ENCODE measurements at regions not wholly inside any gene's neighbourhood (a gene's known extent, or its start where the extent isn't known, plus 50 kb on each side); places are given as distances from the start of the nearest gene placed in this dataset.

DNA sequence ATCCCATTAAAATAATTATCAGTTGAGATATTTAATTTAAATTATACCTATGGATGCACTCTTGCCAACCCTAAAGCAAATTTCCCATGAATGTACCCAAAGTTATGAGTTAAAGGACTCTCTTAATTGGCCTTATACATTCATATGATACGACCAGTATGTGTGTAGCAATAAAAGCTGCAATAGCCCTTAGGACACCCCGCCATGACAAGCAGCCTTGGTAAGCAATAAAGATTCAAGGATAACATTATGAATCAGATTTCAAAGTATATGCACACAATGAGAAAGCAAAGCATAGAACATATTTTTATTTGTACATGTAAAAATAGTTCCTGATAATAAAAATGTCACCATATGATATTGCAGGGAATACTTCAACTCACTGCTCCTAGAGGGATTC is 1699.3 kb upstream of the CDH9 start:
- no peak for DNase-seq (ENCODE audit: low spot score)
- Mint-ChIP-seq H3K4me3 (ENCODE audit: unreplicated experiment) (no peak overlapping the region), H3K27ac (ENCODE audit: unreplicated experiment) (no peak overlapping the region), H3K36me3 (ENCODE audit: low read depth) (no peaks in the 10 kb centered on the region), H3K27me3 (ENCODE audit: low read depth) (peaks cover 5% of the 10 kb centered on the region), H3K4me1 (ENCODE audit: low read depth) (no peaks in the 10 kb centered on the region), H3K9me3 (ENCODE audit: low read depth) (no peaks in the 10 kb centered on the region)
- no peak for TF ChIP-seq CTCF (IDR thresholded peaks at IDR 0.05)

DNA sequence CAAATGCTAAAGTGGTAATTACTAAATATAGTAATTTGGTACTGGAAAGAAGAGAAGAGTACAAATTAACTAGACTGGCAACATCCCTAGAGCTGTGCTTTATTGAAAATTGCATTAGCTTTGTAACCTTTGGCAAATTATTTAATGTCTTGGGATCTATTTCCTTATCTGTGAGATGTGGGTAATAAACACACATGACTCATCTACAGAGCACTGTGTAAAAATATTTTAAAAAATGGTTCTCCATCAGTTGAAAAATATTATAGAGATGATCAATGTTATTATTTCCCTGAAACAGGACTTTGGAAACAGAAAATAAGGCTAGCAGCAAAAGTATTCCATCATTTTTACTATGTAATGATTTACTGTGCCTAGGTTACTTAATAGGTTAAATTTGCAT is 1698.8 kb upstream of the CDH9 start:
- Mint-ChIP-seq H3K9me3 (ENCODE audit: low read depth) (no peaks in the 10 kb centered on the region), H3K36me3 (ENCODE audit: low read depth) (no peaks in the 10 kb centered on the region), H3K27ac (ENCODE audit: unreplicated experiment) (no peak overlapping the region), H3K4me1 (ENCODE audit: low read depth) (no peaks in the 10 kb centered on the region), H3K27me3 (ENCODE audit: low read depth) (peaks cover 5% of the 10 kb centered on the region), H3K4me3 (ENCODE audit: unreplicated experiment) (no peak overlapping the region)
- DNase-seq (ENCODE audit: low spot score) = no peak
- no peak for TF ChIP-seq CTCF (IDR thresholded peaks at IDR 0.05)

DNA sequence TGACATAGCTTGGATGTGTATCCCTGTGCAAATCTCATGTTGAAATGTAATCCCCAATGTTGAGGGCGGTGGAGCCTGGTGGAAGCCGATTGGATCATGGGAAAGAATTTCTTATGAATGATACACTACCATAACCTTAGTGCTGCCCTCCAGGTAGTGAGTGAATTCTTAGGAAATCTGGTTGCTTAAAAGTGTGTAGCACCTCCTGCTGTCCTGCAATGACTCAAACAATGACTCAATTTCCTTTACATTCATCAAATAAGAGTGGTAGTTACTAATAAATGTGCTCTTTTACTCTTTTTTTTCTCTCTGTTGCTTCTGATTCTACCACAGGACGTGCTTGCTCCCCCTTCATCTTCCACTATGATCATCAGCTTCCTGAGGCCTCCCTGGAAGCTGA is 1696.0 kb upstream of the CDH9 start:
- H3K4me3 Mint-ChIP-seq (ENCODE audit: unreplicated experiment) = no peak overlapping the region
- H3K27me3 Mint-ChIP-seq (ENCODE audit: low read depth) = peaks cover 7% of the 10 kb centered on the region
- no peaks in the 10 kb centered on the region for H3K4me1 Mint-ChIP-seq (ENCODE audit: low read depth)
- no peaks in the 10 kb centered on the region for H3K36me3 Mint-ChIP-seq (ENCODE audit: low read depth)
- no peak for DNase-seq (ENCODE audit: low spot score)
- TF ChIP-seq CTCF (IDR thresholded peaks at IDR 0.05) = no peak
- no peak overlapping the region for H3K27ac Mint-ChIP-seq (ENCODE audit: unreplicated experiment)
- H3K9me3 Mint-ChIP-seq (ENCODE audit: low read depth) = no peaks in the 10 kb centered on the region

- TF ChIP-seq CTCF (IDR thresholded peaks at IDR 0.05) = no peak
- H3K4me1 Mint-ChIP-seq (ENCODE audit: low read depth) = no peaks in the 10 kb centered on the region
Observed at GRCh38 chr5:28729067-28729466, 1690.7 kb upstream of the CDH9 start.

DNA sequence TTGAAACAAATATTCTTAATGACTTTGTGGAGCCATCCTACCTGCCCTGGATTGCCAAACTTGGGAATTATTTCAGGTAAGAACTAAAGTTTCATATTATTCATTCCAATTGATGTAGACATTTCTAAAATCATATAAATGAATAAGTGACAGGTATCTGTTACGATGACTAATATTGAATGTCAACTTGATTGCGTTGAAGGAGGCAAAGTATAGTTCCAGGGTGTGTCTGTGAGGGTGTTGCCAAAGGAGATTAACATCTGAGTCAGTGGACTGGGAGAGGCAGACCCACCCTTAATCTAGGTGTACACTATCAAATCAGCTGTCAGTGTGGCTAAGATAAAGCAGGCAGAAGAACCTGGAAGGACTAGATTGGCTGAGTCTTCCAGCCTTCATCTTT is 1688.4 kb upstream of the CDH9 start:
- no peaks in the 10 kb centered on the region for H3K9me3 Mint-ChIP-seq (ENCODE audit: low read depth)
- DNase-seq (ENCODE audit: low spot score) = no peak
- H3K27ac Mint-ChIP-seq (ENCODE audit: unreplicated experiment) = no peak overlapping the region
- H3K27me3 Mint-ChIP-seq (ENCODE audit: low read depth) = peaks cover 7% of the 10 kb centered on the region
- H3K4me1 Mint-ChIP-seq (ENCODE audit: low read depth) = no peaks in the 10 kb centered on the region
- no peak for TF ChIP-seq CTCF (IDR thresholded peaks at IDR 0.05)
- no peaks in the 10 kb centered on the region for H3K36me3 Mint-ChIP-seq (ENCODE audit: low read depth)
- no peak overlapping the region for H3K4me3 Mint-ChIP-seq (ENCODE audit: unreplicated experiment)

More at GRCh38 chr5:28729067-28729466, 1690.7 kb upstream of the CDH9 start:
- H3K27ac Mint-ChIP-seq (ENCODE audit: unreplicated experiment) = no peak overlapping the region
- DNase-seq (ENCODE audit: low spot score) = no peak
- no peaks in the 10 kb centered on the region for H3K9me3 Mint-ChIP-seq (ENCODE audit: low read depth)
- no peaks in the 10 kb centered on the region for H3K36me3 Mint-ChIP-seq (ENCODE audit: low read depth)
- no peak overlapping the region for H3K4me3 Mint-ChIP-seq (ENCODE audit: unreplicated experiment)
- H3K27me3 Mint-ChIP-seq (ENCODE audit: low read depth) = peaks cover 7% of the 10 kb centered on the region
